HCT116 (cell line): ENCODE measurements at regions not wholly inside any gene's neighbourhood (a gene's known extent, or its start where the extent isn't known, plus 50 kb on each side); places are given as distances from the start of the nearest gene placed in this dataset.

Experiments used
- ATAC-seq: fragments of 200-7000 bp; cut with Tn5 transposase; 2 replicates; pipeline ENCODE4 v1.9.1; 2020; ENCODE audit warnings: mild to moderate bottlenecking, moderate library complexity
- BruUV-seq: library from RNA; stranded (reverse); fragments of 400-500 nt; replicated peaks from 2 replicates; lab custom pipeline; 2021; lab: Mats Ljungman, UMichigan
- CTCF ChIA-PET: fragments of 300-600 bp; sonication (Branson Sonifier 250); formaldehyde crosslinking; loops from one replicate; lab custom pipeline; 2021; ENCODE audit warnings: antibody characterized with exemption; lab: Charles Lee
- POLR2A ChIA-PET: fragments of 300-600, 350-600 bp; sonication (Branson Sonifier 250); formaldehyde crosslinking; loops from one replicate; lab custom pipeline; 2021; ENCODE audit warnings: antibody characterized with exemption; lab: Charles Lee
- RAD21 ChIA-PET, 2 experiments: fragments of 300-600 bp; sonication (Branson Sonifier 250); formaldehyde crosslinking; loops; one replicate each; lab custom pipeline; 2023; ENCODE audit warnings: low total read pairs in 2 of 2; ENCODE audit not compliant: uncharacterized antibody in 2 of 2, unreplicated experiment in 2 of 2, low non-redundant PET in 1 of 2; lab: Charles Lee
- DNase-seq: peaks from one replicate; pipeline ENCODE4 v3.0.0-alpha.2; 2010; ENCODE audit warnings: low read depth, low spot score
- H2AFZ ChIP-seq: fragments of 200-600 bp; shearing (Covaris generic), sonication (generic); 2 replicates; pipeline ENCODE4 v1.6.1; 2017; ENCODE audit warnings: low read depth, mixed run types, mixed read lengths, antibody characterized with exemption, low read length; ENCODE audit not compliant: poor library complexity, severe bottlenecking
- H3K27ac ChIP-seq: 2 replicates; pipeline ENCODE4 v1.5.1; 2012; ENCODE audit warnings: low read depth, low read length
- H3K27me3 ChIP-seq: fragments of 200-600 bp; sonication (generic); 2 replicates; pipeline ENCODE4 v1.6.1; 2016; ENCODE audit warnings: mixed run types, low read length, mixed read lengths; ENCODE audit not compliant: insufficient read depth
- H3K36me3 ChIP-seq, 2 experiments: fragments of 200-500 bp in 1 of 2; fragments of 200-600 bp in 1 of 2; sonication (Bioruptor generic) in 1 of 2; sonication (generic) in 1 of 2; 2 replicates each; pipeline versions ENCODE4 v1.5.1 to v1.6.1; 2014 to 2016; ENCODE audit warnings: low read length in 2 of 2, inconsistent platforms in 1 of 2, mixed read lengths in 1 of 2, mixed run types in 1 of 2; ENCODE audit not compliant: insufficient read depth in 2 of 2, control insufficient read depth in 1 of 2
- H3K4me1 ChIP-seq, 2 experiments: fragments of 200-600 bp in 1 of 2; sonication (generic) in 1 of 2; 2 replicates each; pipeline versions ENCODE4 v1.5.1 to v1.6.1; 2012 to 2017; ENCODE audit warnings: low read length in 2 of 2, inconsistent platforms in 1 of 2, mild to moderate bottlenecking in 1 of 2, mixed read lengths in 1 of 2, mixed run types in 1 of 2, moderate library complexity in 1 of 2; ENCODE audit not compliant: insufficient read depth in 2 of 2, control insufficient read depth in 1 of 2
- H3K4me2 ChIP-seq: fragments of 200-600 bp; sonication (generic); 2 replicates; pipeline ENCODE4 v1.6.1; 2017; ENCODE audit warnings: mixed run types, low read length, mixed read lengths
- H3K4me3 ChIP-seq, 2 experiments: fragments of 200-600 bp in 1 of 2; sonication (generic) in 1 of 2; replicated peaks in 1 of 2; 2 replicates each; pipeline ENCODE4 v1.5.1; 2011 to 2016; ENCODE audit warnings: low read length in 2 of 2, control low read depth in 1 of 2, low read depth in 1 of 2, mild to moderate bottlenecking in 1 of 2, mixed read lengths in 1 of 2, mixed run types in 1 of 2
- H3K79me2 ChIP-seq: fragments of 200-600 bp; sonication (generic); 2 replicates; pipeline ENCODE4 v1.6.1; 2017; ENCODE audit warnings: mild to moderate bottlenecking, mixed run types, low read length, moderate library complexity, mixed read lengths; ENCODE audit not compliant: insufficient read depth
- H3K9ac ChIP-seq: fragments of 200-600 bp; sonication (generic); 2 replicates; pipeline ENCODE4 v1.6.1; 2016; ENCODE audit warnings: low read length, mixed read lengths
- H3K9me2 ChIP-seq: fragments of 200-600 bp; sonication (generic), shearing (Covaris generic); 2 replicates; pipeline ENCODE4 v1.6.1; 2017; ENCODE audit warnings: mixed run types, mild to moderate bottlenecking, moderate library complexity; ENCODE audit not compliant: insufficient read depth
- H3K9me3 ChIP-seq, 2 experiments: fragments of 200-500 bp in 1 of 2; fragments of 200-600 bp in 1 of 2; sonication (Bioruptor generic) in 1 of 2; sonication (generic) in 1 of 2; 2 replicates each; pipeline ENCODE4 v1.6.1; 2014 to 2017; ENCODE audit warnings: low read length in 2 of 2, mixed read lengths in 2 of 2, inconsistent platforms in 1 of 2, low read depth in 1 of 2, mild to moderate bottlenecking in 1 of 2, mixed run types in 1 of 2, moderate library complexity in 1 of 2; ENCODE audit not compliant: control insufficient read depth in 1 of 2, insufficient read depth in 1 of 2
- H4K20me1 ChIP-seq: fragments of 200-600 bp; sonication (generic), shearing (Covaris generic); 2 replicates; pipeline ENCODE4 v1.6.1; 2017; ENCODE audit warnings: mixed run types, mild to moderate bottlenecking, moderate library complexity; ENCODE audit not compliant: insufficient read depth
- CEBPB ChIP-seq: IDR thresholded peaks from 2 replicates; pipeline ENCODE4 v1.6.1; 2012; ENCODE audit warnings: low read depth
- EGR1 ChIP-seq: IDR thresholded peaks from 2 replicates; pipeline ENCODE4 v1.6.1; 2012; ENCODE audit warnings: low read depth
- ELF1 ChIP-seq: IDR thresholded peaks from 2 replicates; pipeline ENCODE4 v1.6.1; 2012; ENCODE audit warnings: low read depth, borderline replicate concordance
- EZH2phosphoT487 ChIP-seq: fragments of 200-600 bp; IDR thresholded peaks from 2 replicates; pipeline ENCODE4 v1.6.1; 2018; ENCODE audit warnings: antibody characterized with exemption, borderline replicate concordance
- JUND ChIP-seq: IDR thresholded peaks from 2 replicates; pipeline ENCODE4 v1.6.1; 2012
- POLR2AphosphoS5 ChIP-seq: IDR thresholded peaks from 2 replicates; pipeline ENCODE4 v1.6.1; 2011; ENCODE audit warnings: mild to moderate bottlenecking, low read depth, low read length, moderate library complexity
- RAD21 ChIP-seq: IDR thresholded peaks from 2 replicates; pipeline ENCODE4 v1.6.1; 2012; ENCODE audit warnings: low read depth, mild to moderate bottlenecking
- SP1 ChIP-seq: IDR thresholded peaks from 2 replicates; pipeline ENCODE4 v1.6.1; 2012; ENCODE audit warnings: low read depth
- intact Hi-C: fragments of 100-400 bp; cut with micrococcal nuclease; formaldehyde crosslinking; loops from 2 replicates; pipeline ENCODE4 v1.10.0; 2022
- TF ChIP-seq, protein P1 (sequence below), 3 experiments: fragments of 200-600 bp in 1 of 3; sonication (generic) in 1 of 3; IDR thresholded peaks in 2 of 3; conservative IDR thresholded peaks in 1 of 3; 2 replicates each; pipeline ENCODE4 v1.5.1; 2012 to 2017; ENCODE audit warnings: low read depth in 2 of 3, low read length in 2 of 3, antibody characterized with exemption in 1 of 3, borderline replicate concordance in 1 of 3, control low read depth in 1 of 3, mild to moderate bottlenecking in 1 of 3, mixed read lengths in 1 of 3, mixed run types in 1 of 3, moderate library complexity in 1 of 3; ENCODE audit not compliant: insufficient read depth in 1 of 3
- TF ChIP-seq, protein P2 (sequence below): IDR thresholded peaks from 2 replicates; pipeline ENCODE4 v1.6.1; 2012

DNA sequence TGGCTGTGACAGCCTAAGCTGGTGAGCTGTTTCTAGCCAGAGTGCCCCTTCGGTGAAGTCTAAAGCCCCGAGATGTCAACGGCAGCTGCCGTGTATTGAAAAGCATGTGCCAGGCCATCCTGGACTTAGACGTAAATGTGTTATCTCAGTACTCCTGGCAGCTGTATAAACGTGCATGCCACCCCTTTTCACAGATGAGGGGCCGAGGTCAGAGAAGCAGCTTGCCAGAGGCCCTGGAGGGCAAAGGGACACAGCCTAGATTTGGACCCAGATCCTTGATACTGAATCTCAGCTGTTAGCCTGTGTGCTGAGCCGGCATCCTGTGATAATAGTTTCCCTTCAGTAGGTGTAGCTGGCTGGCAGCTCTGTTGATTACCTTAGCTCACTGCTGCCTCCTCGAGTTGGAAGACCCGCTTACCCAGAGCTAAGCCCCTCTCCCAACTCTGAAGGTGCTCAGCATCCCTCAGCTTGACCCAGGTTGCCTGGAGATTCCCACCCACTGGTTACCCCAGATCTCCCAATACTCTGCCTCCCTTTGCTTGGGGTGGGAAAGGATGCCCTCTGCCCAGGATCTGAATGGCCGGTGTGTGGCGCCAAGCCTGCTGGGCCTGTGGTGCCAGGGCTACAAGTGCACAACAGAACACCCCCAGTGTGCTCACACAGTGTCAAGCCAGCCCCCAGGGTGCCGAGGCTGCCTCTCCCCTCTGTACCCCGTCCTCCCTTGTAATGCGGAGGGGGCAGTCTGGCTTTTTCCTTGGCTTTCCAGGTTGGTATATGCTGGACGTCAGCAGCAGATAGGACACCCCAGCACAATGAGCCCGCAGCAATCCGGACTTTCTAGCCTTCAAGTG, 59.8 kb upstream of the WNT7B start:
- ChIA-PET RAD21 (interaction anchor here (0.7 to 2.3 kb wide), 5 partner anchors 23 to 80 kb away, joined by 3 to 21 read pairs (median 5); no protein-coding TSS in a partner anchor), POLR2A (interaction anchor here (1.1 to 2.2 kb wide), 4 partner anchors 11 to 31 kb away, joined by 3 to 15 read pairs (median 4); no protein-coding TSS in a partner anchor), CTCF (interaction anchor here (0.8 to 2.7 kb wide), 4 partner anchors 17 to 80 kb away, joined by 3 to 48 read pairs (median 6); no protein-coding TSS in a partner anchor)
- no TSS peak for BruUV-seq
- Histone ChIP-seq H3K36me3 (no peaks in the 10 kb centered on the region), H3K27ac (peak overlapping the region; percentile 73), H3K27me3 (no peaks in the 10 kb centered on the region), H3K9me3 (no peaks in the 10 kb centered on the region), H3K79me2 (0 out of 2 replicates have a peak, but pooled peaks cover 5% of the 10 kb centered on the region), H3K9ac (peak overlapping the region; percentile 93), H3K4me2 (peak overlapping the region; percentile 97), H3K4me1 (peaks cover 8 to 21% of the 10 kb centered on the region in 2 experiments; a peak in 3 of 4 replicates), H2AFZ (no peak overlapping the region), H3K9me2 (no peaks in the 10 kb centered on the region), H4K20me1 (no peaks in the 10 kb centered on the region), H3K4me3 (peak overlapping the region; percentile 93 to 98)
- peak; percentile 39 for DNase-seq
- TF ChIP-seq, protein P1, sequence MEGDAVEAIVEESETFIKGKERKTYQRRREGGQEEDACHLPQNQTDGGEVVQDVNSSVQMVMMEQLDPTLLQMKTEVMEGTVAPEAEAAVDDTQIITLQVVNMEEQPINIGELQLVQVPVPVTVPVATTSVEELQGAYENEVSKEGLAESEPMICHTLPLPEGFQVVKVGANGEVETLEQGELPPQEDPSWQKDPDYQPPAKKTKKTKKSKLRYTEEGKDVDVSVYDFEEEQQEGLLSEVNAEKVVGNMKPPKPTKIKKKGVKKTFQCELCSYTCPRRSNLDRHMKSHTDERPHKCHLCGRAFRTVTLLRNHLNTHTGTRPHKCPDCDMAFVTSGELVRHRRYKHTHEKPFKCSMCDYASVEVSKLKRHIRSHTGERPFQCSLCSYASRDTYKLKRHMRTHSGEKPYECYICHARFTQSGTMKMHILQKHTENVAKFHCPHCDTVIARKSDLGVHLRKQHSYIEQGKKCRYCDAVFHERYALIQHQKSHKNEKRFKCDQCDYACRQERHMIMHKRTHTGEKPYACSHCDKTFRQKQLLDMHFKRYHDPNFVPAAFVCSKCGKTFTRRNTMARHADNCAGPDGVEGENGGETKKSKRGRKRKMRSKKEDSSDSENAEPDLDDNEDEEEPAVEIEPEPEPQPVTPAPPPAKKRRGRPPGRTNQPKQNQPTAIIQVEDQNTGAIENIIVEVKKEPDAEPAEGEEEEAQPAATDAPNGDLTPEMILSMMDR (IDR thresholded peaks at IDR 0.05 in 2 of 3, conservative IDR thresholded peaks at IDR 0.05 in 1 of 3; ENCODE audit: borderline replicate concordance in 1 of 3, insufficient read depth in 1 of 3, low read depth in 2 of 3, low read length in 2 of 3) = peak; percentile 43 to 72 (median 50)
- TF ChIP-seq RAD21 (peak; percentile 64), JUND (no peak), POLR2AphosphoS5 (0 out of 2 replicates have a peak, but pooled peaks have one; percentile 20)
- intact Hi-C loops = loop anchor here (1.0 kb wide), 1 partner anchor 30 kb away; no protein-coding TSS in a partner anchor
- ATAC-seq = peak; percentile 31

DNA sequence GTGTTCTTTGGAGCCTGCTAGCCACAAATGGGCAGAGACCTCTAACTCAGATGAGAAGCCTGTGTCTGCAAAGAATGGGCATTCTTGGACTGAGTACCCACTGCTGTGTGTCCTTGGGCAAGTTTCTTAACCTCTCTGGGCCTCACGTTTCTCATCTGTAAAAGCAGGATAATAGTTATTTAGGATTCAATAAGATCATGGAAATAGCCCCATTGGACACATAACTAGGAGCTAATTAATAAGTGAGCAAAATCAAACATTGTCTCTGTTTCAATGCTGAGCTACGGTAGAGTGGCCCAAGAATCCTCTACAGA, 61.2 kb upstream of the WNT7B start:
- Histone ChIP-seq H3K4me3 (no peak overlapping the region), H3K27ac (no peak overlapping the region), H3K36me3 (no peaks in the 10 kb centered on the region), H3K4me2 (no peak overlapping the region), H3K9ac (no peak overlapping the region), H4K20me1 (no peaks in the 10 kb centered on the region), H3K9me2 (no peaks in the 10 kb centered on the region), H3K9me3 (no peaks in the 10 kb centered on the region), H2AFZ (no peak overlapping the region), H3K4me1 (peaks cover 8 to 27% of the 10 kb centered on the region in 2 experiments; a peak in 3 of 4 replicates), H3K79me2 (0 out of 2 replicates have a peak, but pooled peaks cover 5% of the 10 kb centered on the region), H3K27me3 (no peaks in the 10 kb centered on the region)
- BruUV-seq = no TSS peak
- intact Hi-C loops = no loop called here
- no peak for DNase-seq
- ATAC-seq = no peak
- RAD21 ChIA-PET = no interaction called here
- CTCF ChIA-PET = interaction anchor here (1.2 kb wide), 1 partner anchor 32 kb away, joined by 4 read pairs; no protein-coding TSS in a partner anchor
- POLR2A ChIA-PET = no interaction called here
- TF ChIP-seq SP1 = no peak
- no peak for TF ChIP-seq ELF1
- TF ChIP-seq EGR1 = no peak
- TF ChIP-seq, protein P2, sequence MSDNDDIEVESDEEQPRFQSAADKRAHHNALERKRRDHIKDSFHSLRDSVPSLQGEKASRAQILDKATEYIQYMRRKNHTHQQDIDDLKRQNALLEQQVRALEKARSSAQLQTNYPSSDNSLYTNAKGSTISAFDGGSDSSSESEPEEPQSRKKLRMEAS = no peak
- no peak for TF ChIP-seq CEBPB
- no peak for TF ChIP-seq POLR2AphosphoS5
- TF ChIP-seq, protein P1 (IDR thresholded peaks at IDR 0.05 in 2 of 3, conservative IDR thresholded peaks at IDR 0.05 in 1 of 3; ENCODE audit: borderline replicate concordance in 1 of 3, insufficient read depth in 1 of 3, low read depth in 2 of 3, low read length in 2 of 3) = no peak
- TF ChIP-seq RAD21 = no peak
- TF ChIP-seq EZH2phosphoT487 = no peak
